ENCODE measurements at regions not wholly inside any gene's neighbourhood (a gene's known extent, or its start where the extent isn't known, plus 50 kb on each side); places are given as distances from the start of the nearest gene placed in this dataset.

GRCh38 chr17:65328567-65328966 lies 191.4 kb downstream of the RGS9 start:
- no peak for TF ChIP-seq CTCF (IDR thresholded peaks at IDR 0.05)
- intact Hi-C loops (cut with micrococcal nuclease) = no loop called here
- peaks cover 3% of the 10 kb centered on the region for H3K27me3 Mint-ChIP-seq
- no peaks in the 10 kb centered on the region for H3K9me3 Mint-ChIP-seq
- CTCF ChIA-PET = interaction anchor here (1.1 kb wide), 1 partner anchor 34 kb away, joined by 4 read pairs; no protein-coding TSS in a partner anchor
- no peaks in the 10 kb centered on the region for H3K36me3 Mint-ChIP-seq (ENCODE audit: low read depth)
- POLR2A ChIA-PET = no interaction called here
- H3K27ac Mint-ChIP-seq = no peak overlapping the region
- DNase-seq (no peak), ATAC-seq (no peak)
- peaks cover 3% of the 10 kb centered on the region for H3K4me1 Mint-ChIP-seq (ENCODE audit: low read depth)
- H3K4me3 Mint-ChIP-seq = no peak overlapping the region

GRCh38 chr17:65324611-65325342 lies 187.6 kb downstream of the RGS9 start:
- ChIA-PET POLR2A (no interaction called here), CTCF (interaction anchor here (1.1 kb wide), 1 partner anchor 16 kb away, joined by 3 read pairs; no protein-coding TSS in a partner anchor)
- no peak for ATAC-seq
- intact Hi-C loops (cut with micrococcal nuclease) = no loop called here
- Mint-ChIP-seq H3K4me1 (ENCODE audit: low read depth) (peaks cover 2% of the 10 kb centered on the region), H3K9me3 (no peaks in the 10 kb centered on the region), H3K36me3 (ENCODE audit: low read depth) (no peaks in the 10 kb centered on the region), H3K4me3 (no peak overlapping the region), H3K27ac (no peak overlapping the region), H3K27me3 (peaks cover 1% of the 10 kb centered on the region)
- no peak for DNase-seq
- no peak for TF ChIP-seq CTCF (IDR thresholded peaks at IDR 0.05)

GRCh38 chr17:65323049-65323448 lies 185.9 kb downstream of the RGS9 start:
- no peak overlapping the region for H3K4me3 Mint-ChIP-seq
- DNase-seq (no peak), ATAC-seq (no peak)
- H3K9me3 Mint-ChIP-seq = no peaks in the 10 kb centered on the region
- peaks cover 3% of the 10 kb centered on the region for H3K4me1 Mint-ChIP-seq (ENCODE audit: low read depth)
- ChIA-PET POLR2A (interaction anchor here (0.9 kb wide), 1 partner anchor 26 kb away, joined by 3 read pairs; no protein-coding TSS in a partner anchor), CTCF (no interaction called here)
- no peaks in the 10 kb centered on the region for H3K36me3 Mint-ChIP-seq (ENCODE audit: low read depth)
- intact Hi-C loops (cut with micrococcal nuclease) = no loop called here
- peaks cover 1% of the 10 kb centered on the region for H3K27me3 Mint-ChIP-seq
- no peak for TF ChIP-seq CTCF (IDR thresholded peaks at IDR 0.05)
- H3K27ac Mint-ChIP-seq = no peak overlapping the region

GRCh38 chr17:65320820-65321219 lies 183.7 kb downstream of the RGS9 start:
- intact Hi-C loops (cut with micrococcal nuclease) = no loop called here

More at GRCh38 chr17:65320820-65321219, 183.7 kb downstream of the RGS9 start:
- H3K4me1 Mint-ChIP-seq (ENCODE audit: low read depth) = peaks cover 8% of the 10 kb centered on the region
- no peak for TF ChIP-seq CTCF (IDR thresholded peaks at IDR 0.05)
- H3K27ac Mint-ChIP-seq = no peak overlapping the region
- DNase-seq = no peak
- H3K4me3 Mint-ChIP-seq = no peak overlapping the region
- no peaks in the 10 kb centered on the region for H3K36me3 Mint-ChIP-seq (ENCODE audit: low read depth)
- no peak for ATAC-seq
- H3K27me3 Mint-ChIP-seq = peaks cover 1% of the 10 kb centered on the region
- H3K9me3 Mint-ChIP-seq = no peaks in the 10 kb centered on the region
- ChIA-PET CTCF (interaction anchor here (1.2 kb wide), 1 partner anchor 27 kb away, joined by 4 read pairs; no protein-coding TSS in a partner anchor), POLR2A (no interaction called here)

All from activated CD8-positive, alpha-beta T cell treated with anti-CD3 and anti-CD28 coated beads for 36 hours (primary cell).